H1 (cell line): ENCODE measurements at regions not wholly inside any gene's neighbourhood (a gene's known extent, or its start where the extent isn't known, plus 50 kb on each side); places are given as distances from the start of the nearest gene placed in this dataset.

Experiments
- CTCF ChIA-PET: fragments of 300-600 bp; sonication (Branson Sonifier 250); formaldehyde crosslinking; loops from one replicate; lab custom pipeline; 2021; ENCODE audit not compliant: partially characterized antibody; lab: Charles Lee
- POLR2A ChIA-PET: fragments of 300-600 bp; sonication (Branson Sonifier 250); formaldehyde crosslinking; loops from one replicate; lab custom pipeline; 2021; ENCODE audit warnings: inconsistent platforms; ENCODE audit not compliant: partially characterized antibody; lab: Charles Lee
- DNase-seq, 2 experiments: peaks; one replicate each; pipeline versions ENCODE4 v3.0.0 to v3.0.0-alpha.2; 2010 to 2022; ENCODE audit warnings: low spot score in 2 of 2, low read depth in 1 of 2, mixed read lengths in 1 of 2
- FAIRE-seq: peaks from 2 replicates; lab custom pipeline; 2011; peaks lifted over from hg19 to GRCh38; lab: Jason Lieb, UNC
- H2AFZ ChIP-seq: 2 replicates; pipeline ENCODE4 v1.8.1; 2012; ENCODE audit warnings: low read length, inconsistent platforms
- H2AK5ac ChIP-seq: 2 replicates; pipeline ENCODE4 v1.6.1; 2013; ENCODE audit warnings: low read depth, low read length
- H2BK120ac ChIP-seq: replicated peaks from 2 replicates; pipeline ENCODE3; 2013; ENCODE audit warnings: low read depth, low read length, inconsistent platforms
- H2BK12ac ChIP-seq: 2 replicates; pipeline ENCODE4 v1.6.1; 2013; ENCODE audit warnings: low read depth, low read length
- H2BK15ac ChIP-seq: 2 replicates; pipeline ENCODE4 v1.6.1; 2013; ENCODE audit warnings: low read length
- H2BK20ac ChIP-seq: 2 replicates; pipeline ENCODE4 v1.6.1; 2013; ENCODE audit warnings: low read length
- H2BK5ac ChIP-seq: 2 replicates; pipeline ENCODE4 v1.6.1; 2013; ENCODE audit warnings: low read depth, low read length
- H3K14ac ChIP-seq: 2 replicates; pipeline ENCODE4 v1.6.1; 2013; ENCODE audit warnings: inconsistent platforms; ENCODE audit not compliant: insufficient read length
- H3K18ac ChIP-seq: 2 replicates; pipeline ENCODE4 v1.6.1; 2013; ENCODE audit warnings: low read length; ENCODE audit errors: extremely low read depth
- H3K23ac ChIP-seq: 2 replicates; pipeline ENCODE4 v1.6.1; 2013; ENCODE audit warnings: inconsistent platforms; ENCODE audit not compliant: insufficient read length
- H3K23me2 ChIP-seq: 2 replicates; pipeline ENCODE4 v1.6.1; 2013; ENCODE audit warnings: low read depth, low read length
- H3K27ac ChIP-seq: 2 replicates; pipeline ENCODE4 v1.6.1; 2011; ENCODE audit warnings: low read depth, low read length, inconsistent platforms
- H3K27me3 ChIP-seq, 4 experiments: replicated peaks in 1 of 4; 1 replicate in 1 of 4; 2 replicates in 3 of 4; pipeline versions ENCODE4 v1.6.1 to v1.8.1; 2011 to 2013; ENCODE audit warnings: low read length in 3 of 4, mild to moderate bottlenecking in 3 of 4, inconsistent platforms in 2 of 4, mixed read lengths in 2 of 4, moderate library complexity in 1 of 4; ENCODE audit not compliant: control insufficient read depth in 3 of 4, insufficient read depth in 3 of 4; ENCODE audit errors: extremely low read depth in 1 of 4
- H3K36me3 ChIP-seq, 4 experiments: 2 replicates each; pipeline versions ENCODE4 v1.6.1 to v1.8.1; 2011 to 2013; ENCODE audit warnings: mild to moderate bottlenecking in 4 of 4, low read length in 3 of 4, moderate library complexity in 2 of 4, control low read depth in 1 of 4, inconsistent platforms in 1 of 4; ENCODE audit not compliant: insufficient read depth in 4 of 4, control insufficient read depth in 2 of 4
- H3K4ac ChIP-seq: replicated peaks from 2 replicates; pipeline ENCODE3; 2013; ENCODE audit warnings: low read length, low read depth, mixed read lengths, inconsistent platforms; ENCODE audit not compliant: insufficient read length
- H3K4me1 ChIP-seq, 4 experiments: replicated peaks in 1 of 4; 1 replicate in 1 of 4; 2 replicates in 3 of 4; pipeline versions ENCODE4 v1.6.1 to v1.8.1; 2011 to 2013; ENCODE audit warnings: low read length in 3 of 4, inconsistent platforms in 2 of 4, mixed read lengths in 1 of 4; ENCODE audit not compliant: insufficient read depth in 4 of 4, control insufficient read depth in 3 of 4
- H3K4me2 ChIP-seq, 2 experiments: 2 replicates each; pipeline versions ENCODE4 v1.6.1 to v1.8.1; 2011 to 2013; ENCODE audit warnings: low read depth in 2 of 2, low read length in 2 of 2, control low read depth in 1 of 2, inconsistent platforms in 1 of 2, mild to moderate bottlenecking in 1 of 2; ENCODE audit not compliant: insufficient read depth in 1 of 2
- H3K4me3 ChIP-seq, 4 experiments: fragments of 200-600, 300-600 bp in 1 of 4; sonication (generic), shearing (Covaris generic), sonication (Bioruptor Twin) in 1 of 4; 2 replicates each; pipeline versions ENCODE4 v1.5.1 to v1.8.1; 2011 to 2016; ENCODE audit warnings: low read length in 4 of 4, low read depth in 3 of 4, control low read depth in 2 of 4, inconsistent platforms in 2 of 4, mild to moderate bottlenecking in 2 of 4, mixed read lengths in 1 of 4, moderate library complexity in 1 of 4; ENCODE audit not compliant: insufficient read depth in 2 of 4; ENCODE audit errors: extremely low read depth in 1 of 4
- H3K56ac ChIP-seq: replicated peaks from 2 replicates; pipeline ENCODE3; 2013; ENCODE audit warnings: low read depth, mild to moderate bottlenecking, mixed read lengths, low read length, inconsistent platforms; ENCODE audit not compliant: insufficient read length
- H3K79me1 ChIP-seq: 2 replicates; pipeline ENCODE4 v1.6.1; 2013; ENCODE audit warnings: low read depth, low read length, control low read depth
- H3K79me2 ChIP-seq, 2 experiments: 2 replicates each; pipeline versions ENCODE4 v1.6.1 to v1.8.1; 2012 to 2013; ENCODE audit warnings: low read length in 2 of 2, mild to moderate bottlenecking in 2 of 2, inconsistent platforms in 1 of 2; ENCODE audit not compliant: insufficient read depth in 2 of 2, control insufficient read depth in 1 of 2
- H3K9ac ChIP-seq, 4 experiments: replicated peaks in 1 of 4; 1 replicate in 1 of 4; 2 replicates in 3 of 4; pipeline versions ENCODE4 v1.6.1 to v1.8.1; 2011 to 2013; ENCODE audit warnings: low read depth in 3 of 4, low read length in 3 of 4, control low read depth in 2 of 4, mild to moderate bottlenecking in 2 of 4, moderate library complexity in 2 of 4, inconsistent platforms in 1 of 4; ENCODE audit errors: extremely low read depth in 1 of 4
- H3K9me3 ChIP-seq, 2 experiments: 2 replicates each; pipeline versions ENCODE4 v1.6.1 to v1.8.1; 2012 to 2013; ENCODE audit warnings: mild to moderate bottlenecking in 2 of 2, moderate library complexity in 2 of 2, control low read depth in 1 of 2, inconsistent platforms in 1 of 2, low read depth in 1 of 2, low read length in 1 of 2, mixed read lengths in 1 of 2; ENCODE audit not compliant: insufficient read depth in 2 of 2
- H4K20me1 ChIP-seq, 2 experiments: replicated peaks in 1 of 2; 2 replicates each; pipeline versions ENCODE3 to v1.8.1; 2011 to 2013; ENCODE audit warnings: inconsistent platforms in 2 of 2, low read length in 2 of 2, mild to moderate bottlenecking in 1 of 2; ENCODE audit not compliant: insufficient read depth in 2 of 2, control insufficient read depth in 1 of 2
- H4K5ac ChIP-seq: 2 replicates; pipeline ENCODE4 v1.6.1; 2013; ENCODE audit warnings: low read length, low read depth, mixed read lengths, inconsistent platforms; ENCODE audit not compliant: insufficient read length
- H4K8ac ChIP-seq: 2 replicates; pipeline ENCODE4 v1.8.0; 2013; ENCODE audit warnings: mild to moderate bottlenecking, moderate library complexity, low read length, inconsistent platforms; ENCODE audit not compliant: insufficient read depth; ENCODE audit errors: extremely low read depth
- H4K91ac ChIP-seq: replicated peaks from 2 replicates; pipeline ENCODE3; 2013; ENCODE audit warnings: low read length, mixed read lengths, inconsistent platforms; ENCODE audit not compliant: insufficient read length
- ASH2L ChIP-seq: fragments of 200-600, 300-600 bp; sonication (generic); IDR thresholded peaks from one replicate; pipeline ENCODE4 v1.7.1; 2017; ENCODE audit warnings: low read length
- CBX8 ChIP-seq: fragments of 300-800, 300-1000 bp; sonication (generic); IDR thresholded peaks from 2 replicates; pipeline ENCODE4 v1.7.1; 2016; ENCODE audit warnings: low read depth, low read length, borderline replicate concordance
- CEBPB ChIP-seq: IDR thresholded peaks from 2 replicates; pipeline ENCODE4 v1.6.1; 2012; ENCODE audit warnings: low read depth, low read length
- HDAC2 ChIP-seq, 2 experiments: fragments of 300-600 bp in 1 of 2; sonication (generic) in 1 of 2; IDR thresholded peaks; 2 replicates each; pipeline ENCODE4 v1.6.1; 2011 to 2012; ENCODE audit warnings: low read depth in 2 of 2, low read length in 2 of 2, mild to moderate bottlenecking in 2 of 2, moderate library complexity in 2 of 2, borderline replicate concordance in 1 of 2, inconsistent platforms in 1 of 2
- JUND ChIP-seq: IDR thresholded peaks from 2 replicates; pipeline ENCODE4 v1.6.1; 2011; ENCODE audit warnings: mild to moderate bottlenecking, improper control_type of control experiment, low read length
- KDM1A ChIP-seq: fragments of 200-600, 300-600 bp; sonication (generic); IDR thresholded peaks from 2 replicates; pipeline ENCODE4 v1.7.1; 2016; ENCODE audit warnings: mild to moderate bottlenecking, low read length, borderline replicate concordance
- KDM4A ChIP-seq: IDR thresholded peaks from one replicate; pipeline ENCODE4 v1.7.1; 2012; ENCODE audit warnings: low read depth, mild to moderate bottlenecking, moderate library complexity, low read length, inconsistent platforms; ENCODE audit not compliant: severe bottlenecking
- RAD21 ChIP-seq, 2 experiments: IDR thresholded peaks in 1 of 2; conservative IDR thresholded peaks in 1 of 2; 2 replicates each; pipeline ENCODE4 v1.6.1; 2011; ENCODE audit warnings: low read depth in 2 of 2, low read length in 2 of 2, improper control_type of control experiment in 1 of 2, inconsistent platforms in 1 of 2, mild to moderate bottlenecking in 1 of 2, moderate library complexity in 1 of 2
- SRF ChIP-seq: IDR thresholded peaks from 2 replicates; pipeline ENCODE4 v1.6.1; 2011; ENCODE audit warnings: mild to moderate bottlenecking, low read depth, low read length, moderate library complexity
- TCF12 ChIP-seq: IDR thresholded peaks from 2 replicates; pipeline ENCODE4 v1.6.1; 2011; ENCODE audit warnings: low read depth, mild to moderate bottlenecking, low read length
- ZNF274 ChIP-seq: IDR thresholded peaks from 2 replicates; pipeline ENCODE4 v1.7.0; 2012; ENCODE audit warnings: low read length, borderline replicate concordance; ENCODE audit errors: extremely low read depth
- WGBS, 2 experiments: shearing (Covaris generic) in 1 of 2; methylation state at CpG; one replicate each; pipeline versions ENCODE4 v1.1.6 to v1.1.7; 2013 to 2015; ENCODE audit warnings: low lambda C conversion rate in 2 of 2, mixed read lengths in 2 of 2, inconsistent platforms in 1 of 2, low coverage in 1 of 2, missing lambda C conversion rate in 1 of 2; ENCODE audit not compliant: insufficient replicate concordance in 2 of 2, insufficient coverage in 1 of 2, insufficient read length in 1 of 2; ENCODE audit errors: extremely low coverage in 1 of 2, missing lambda C conversion rate in 1 of 2; 5-methylcytosine and 5-hydroxymethylcytosine counted together
- TF ChIP-seq, protein P1 (sequence below): IDR thresholded peaks from 2 replicates; pipeline ENCODE4 v1.6.1; 2012; ENCODE audit warnings: inconsistent platforms

DNA sequence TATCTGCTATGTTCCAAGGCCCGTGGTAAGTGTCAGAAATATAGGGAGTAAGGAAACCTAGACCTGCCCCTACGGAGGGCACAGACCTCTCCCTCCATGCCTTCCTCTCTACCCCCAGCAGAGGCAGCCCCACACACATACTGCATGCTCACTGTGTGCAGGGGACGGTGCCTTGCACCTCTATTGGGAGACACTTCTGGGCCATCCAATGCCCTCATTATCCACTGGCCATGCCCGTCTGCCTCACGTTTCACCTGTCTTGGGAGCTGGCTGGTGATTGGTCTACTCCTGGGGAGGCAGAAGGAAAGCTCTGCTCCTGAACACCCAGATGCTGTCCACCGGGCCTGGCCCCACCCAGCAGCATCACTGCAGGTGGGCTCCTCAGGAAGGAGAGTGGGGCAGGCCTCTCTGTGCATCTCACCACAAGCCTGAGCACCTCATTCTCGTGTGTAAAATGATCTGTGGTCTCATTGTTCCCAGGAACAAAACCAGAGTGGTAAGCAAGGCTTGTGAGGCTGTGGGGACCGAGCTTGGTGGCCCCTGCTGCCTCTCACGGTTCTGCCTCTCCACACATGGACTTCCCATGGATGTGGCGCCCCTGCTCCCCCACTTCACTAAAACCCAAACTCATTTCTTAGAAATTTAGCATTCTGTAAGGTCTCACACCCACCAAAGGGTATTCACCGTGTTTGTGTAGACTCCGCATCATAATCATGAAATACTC lies 312.5 kb upstream of the HS6ST1 start:
- Histone ChIP-seq H2BK20ac (no peak overlapping the region; the same call in 1 of the 2 replicates), H3K18ac (no peak overlapping the region), H2BK5ac (no peak overlapping the region), H3K4me2 (no peak overlapping the region), H3K9ac (no peak overlapping the region), H4K20me1 (no peaks in the 10 kb centered on the region), H2AK5ac (no peak overlapping the region), H3K56ac (no peak overlapping the region), H3K14ac (no peak overlapping the region), H2BK12ac (peak overlapping the region; percentile 68; the same call in 1 of the 2 replicates), H3K4me3 (no peak overlapping the region), H3K36me3 (no peaks in the 10 kb centered on the region), H2BK120ac (no peak overlapping the region), H3K23ac (no peak overlapping the region), H3K9me3 (no peaks in the 10 kb centered on the region), H3K23me2 (no peaks in the 10 kb centered on the region), H4K91ac (no peak overlapping the region), H4K5ac (no peak overlapping the region), H3K27me3 (no peaks in the 10 kb centered on the region; a peak in 2 of 7 replicates), H3K4me1 (peaks cover 0 to 9% (median 4%) of the 10 kb centered on the region in 4 experiments; a peak in 3 of 7 replicates), H4K8ac (0 out of 2 replicates have a peak overlapping the region, but pooled peaks have one; percentile 18), H2AFZ (no peak overlapping the region), H2BK15ac (peak overlapping the region; percentile 83; the same call in 1 of the 2 replicates), H3K27ac (no peak overlapping the region), H3K4ac (no peak overlapping the region), H3K79me2 (no peaks in the 10 kb centered on the region), H3K79me1 (no peaks in the 10 kb centered on the region)
- WGBS, 2 experiments = 89% methylated on average over 12 of the region's 12 CpGs; no CpG with 5 or more reads in 1 of the 2 experiments
- POLR2A ChIA-PET = no interaction called here
- CTCF ChIA-PET = interaction anchor here (1.0 to 1.8 kb wide), 3 partner anchors 10 to 83 kb away, joined by 3 to 4 read pairs (median 3); no protein-coding TSS in a partner anchor
- no peak for TF ChIP-seq KDM4A
- TF ChIP-seq TCF12 = no peak
- no peak for TF ChIP-seq RAD21 (IDR thresholded peaks at IDR 0.05 in 1 of 2, conservative IDR thresholded peaks at IDR 0.05 in 1 of 2; ENCODE audit: low read depth in 2 of 2, low read length in 2 of 2)
- TF ChIP-seq ASH2L = no peak
- no peak for TF ChIP-seq CBX8
- TF ChIP-seq CEBPB = no peak
- TF ChIP-seq, protein P1, sequence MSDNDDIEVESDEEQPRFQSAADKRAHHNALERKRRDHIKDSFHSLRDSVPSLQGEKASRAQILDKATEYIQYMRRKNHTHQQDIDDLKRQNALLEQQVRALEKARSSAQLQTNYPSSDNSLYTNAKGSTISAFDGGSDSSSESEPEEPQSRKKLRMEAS = no peak
- no peak for TF ChIP-seq JUND
- TF ChIP-seq HDAC2 (IDR thresholded peaks at IDR 0.05; ENCODE audit: borderline replicate concordance in 1 of 2, low read depth in 2 of 2, low read length in 2 of 2) = no peak
- TF ChIP-seq ZNF274 = no peak
- TF ChIP-seq KDM1A = no peak
- TF ChIP-seq SRF = no peak
- peak in 1 of 2 experiments; percentile 29 for DNase-seq
- no peak for FAIRE-seq
